ENCODE measurements at regions not wholly inside any gene's neighbourhood (a gene's known extent, or its start where the extent isn't known, plus 50 kb on each side); places are given as distances from the start of the nearest gene placed in this dataset.

DNA sequence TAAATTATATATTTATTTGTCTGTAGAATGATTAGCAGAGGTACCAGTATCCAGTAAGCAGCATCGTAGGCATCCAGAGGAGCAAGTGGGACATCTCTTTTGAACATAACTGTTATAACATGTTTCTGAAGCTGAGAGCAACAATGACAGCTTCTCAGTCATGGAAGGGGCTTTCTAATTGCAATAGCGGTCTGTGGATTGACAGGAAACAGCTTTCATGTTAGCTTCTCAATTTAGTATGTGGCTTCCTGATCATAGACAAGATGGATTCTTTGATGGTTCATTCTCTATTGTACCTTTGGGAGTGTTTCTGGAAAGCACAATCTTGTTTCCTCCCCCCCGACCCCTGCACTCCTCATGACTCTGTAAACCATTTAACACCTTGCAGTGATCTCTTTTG, 434.6 kb upstream of the GNPDA2 start:
- Histone ChIP-seq H3K4me3 (ENCODE audit: low read depth in 1 of 2, low read length in 2 of 2) (no peak overlapping the region), H3K27me3 (ENCODE audit: control insufficient read depth in 1 of 2, insufficient read depth in 2 of 2, low read length in 2 of 2) (no peaks in the 10 kb centered on the region), H3K9ac (ENCODE audit: low read depth in 1 of 2, low read length in 2 of 2) (no peak overlapping the region), H3K4me1 (ENCODE audit: control insufficient read depth in 1 of 2, insufficient read depth in 2 of 2, low read length in 2 of 2) (no peaks in the 10 kb centered on the region), H3K36me3 (ENCODE audit: control insufficient read depth in 1 of 2, insufficient read depth in 2 of 2, low read length in 2 of 2) (no peaks in the 10 kb centered on the region), H3K27ac (ENCODE audit: low read depth, low read length) (no peak overlapping the region), H3K9me3 (ENCODE audit: control insufficient read depth in 1 of 2, low read length in 2 of 2) (peaks cover 0 to 2% of the 10 kb centered on the region in 2 donors)

DNA sequence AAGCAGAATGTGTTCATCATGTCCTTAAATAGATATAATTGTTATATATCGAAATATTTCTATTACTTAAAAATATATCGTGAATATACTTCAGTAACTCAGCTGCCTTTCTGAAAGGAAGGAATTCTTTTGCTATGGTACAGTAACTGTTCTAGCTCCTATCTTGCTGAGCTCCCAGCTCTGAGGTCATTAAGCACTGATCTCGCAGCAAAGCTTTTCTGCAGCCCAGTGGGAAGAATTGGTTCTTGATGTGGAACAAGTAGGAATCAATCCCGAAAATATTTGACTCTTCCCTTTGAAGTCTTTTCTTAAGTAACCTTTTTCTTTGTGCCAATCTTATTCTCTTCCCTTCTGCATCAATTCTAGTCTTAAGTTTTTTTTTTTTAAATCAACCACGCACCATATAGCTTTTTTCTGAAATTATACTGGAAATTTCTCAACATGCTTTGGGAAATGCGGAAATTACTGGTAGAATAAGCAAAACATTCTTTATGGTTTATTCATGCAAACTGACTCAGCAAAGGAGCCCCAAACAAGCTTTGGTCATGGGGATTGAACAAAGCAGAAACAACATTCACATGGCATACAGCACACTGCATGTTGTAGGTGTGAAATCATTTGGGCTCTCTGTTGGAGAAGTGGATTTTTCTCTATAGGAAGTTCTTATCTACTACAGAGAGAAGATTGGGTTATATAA, 428.9 kb upstream of the GNPDA2 start:
- no peaks in the 10 kb centered on the region for H3K4me1 ChIP-seq (ENCODE audit: control insufficient read depth in 1 of 2, insufficient read depth in 2 of 2, low read length in 2 of 2)
- no peak overlapping the region for H3K4me3 ChIP-seq (ENCODE audit: low read depth in 1 of 2, low read length in 2 of 2)
- H3K9me3 ChIP-seq (ENCODE audit: control insufficient read depth in 1 of 2, low read length in 2 of 2) = no peaks in the 10 kb centered on the region
- no peak overlapping the region for H3K27ac ChIP-seq (ENCODE audit: low read depth, low read length)
- H3K27me3 ChIP-seq (ENCODE audit: control insufficient read depth in 1 of 2, insufficient read depth in 2 of 2, low read length in 2 of 2) = no peaks in the 10 kb centered on the region
- H3K36me3 ChIP-seq (ENCODE audit: control insufficient read depth in 1 of 2, insufficient read depth in 2 of 2, low read length in 2 of 2) = no peaks in the 10 kb centered on the region
- H3K9ac ChIP-seq (ENCODE audit: low read depth in 1 of 2, low read length in 2 of 2) = no peak overlapping the region

DNA sequence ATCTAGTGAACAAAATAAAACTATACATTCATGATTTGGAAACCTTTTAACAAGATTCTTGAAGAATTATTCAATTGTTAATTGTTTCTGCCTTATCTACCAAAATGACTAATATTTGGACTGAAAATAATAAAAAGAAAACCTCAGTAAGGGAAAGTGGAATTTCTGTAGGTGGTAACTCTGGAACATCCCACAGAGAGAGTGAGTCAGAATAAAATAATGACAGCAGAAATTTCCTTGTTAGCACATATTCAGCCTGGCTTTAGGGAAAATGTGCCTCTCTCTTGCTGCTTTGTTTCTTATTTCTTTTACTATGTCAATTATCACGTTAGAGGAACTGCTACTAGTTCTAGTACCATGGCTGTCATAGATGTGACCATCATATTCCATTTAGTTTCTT, 421.5 kb upstream of the GNPDA2 start:
- Histone ChIP-seq H3K4me3 (ENCODE audit: low read depth in 1 of 2, low read length in 2 of 2) (no peak overlapping the region), H3K27ac (ENCODE audit: low read depth, low read length) (no peak overlapping the region), H3K27me3 (ENCODE audit: control insufficient read depth in 1 of 2, insufficient read depth in 2 of 2, low read length in 2 of 2) (no peaks in the 10 kb centered on the region), H3K9ac (ENCODE audit: low read depth in 1 of 2, low read length in 2 of 2) (no peak overlapping the region), H3K9me3 (ENCODE audit: control insufficient read depth in 1 of 2, low read length in 2 of 2) (no peaks in the 10 kb centered on the region), H3K4me1 (ENCODE audit: control insufficient read depth in 1 of 2, insufficient read depth in 2 of 2, low read length in 2 of 2) (no peaks in the 10 kb centered on the region), H3K36me3 (ENCODE audit: control insufficient read depth in 1 of 2, insufficient read depth in 2 of 2, low read length in 2 of 2) (no peaks in the 10 kb centered on the region)

DNA sequence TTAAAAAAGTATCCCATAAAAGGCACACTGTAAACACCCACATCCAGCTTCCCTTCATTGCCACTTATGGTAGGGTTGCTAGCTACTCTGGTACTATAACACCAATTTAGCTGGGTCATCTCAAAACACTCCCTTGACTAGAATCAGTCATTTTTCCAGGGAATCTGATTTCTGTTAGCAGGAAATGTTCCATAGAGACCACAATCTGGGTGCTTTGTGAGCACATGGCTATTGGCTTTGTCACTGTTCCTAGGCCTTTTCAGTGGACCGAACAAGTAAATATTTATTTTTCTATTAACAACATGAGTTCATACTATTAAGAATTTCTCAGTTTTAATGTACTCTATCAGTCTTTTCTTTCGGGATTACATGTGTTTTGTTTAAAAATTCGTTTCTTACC, 404.7 kb upstream of the GNPDA2 start:
- H3K9me3 ChIP-seq (ENCODE audit: control insufficient read depth in 1 of 2, low read length in 2 of 2) = peaks cover 0 to 12% of the 10 kb centered on the region in 2 donors
- H3K36me3 ChIP-seq (ENCODE audit: control insufficient read depth in 1 of 2, insufficient read depth in 2 of 2, low read length in 2 of 2) = no peaks in the 10 kb centered on the region
- H3K9ac ChIP-seq (ENCODE audit: low read depth in 1 of 2, low read length in 2 of 2) = no peak overlapping the region
- no peaks in the 10 kb centered on the region for H3K27me3 ChIP-seq (ENCODE audit: control insufficient read depth in 1 of 2, insufficient read depth in 2 of 2, low read length in 2 of 2)
- no peak overlapping the region for H3K27ac ChIP-seq (ENCODE audit: low read depth, low read length)
- no peaks in the 10 kb centered on the region for H3K4me1 ChIP-seq (ENCODE audit: control insufficient read depth in 1 of 2, insufficient read depth in 2 of 2, low read length in 2 of 2)
- no peak overlapping the region for H3K4me3 ChIP-seq (ENCODE audit: low read depth in 1 of 2, low read length in 2 of 2)

DNA sequence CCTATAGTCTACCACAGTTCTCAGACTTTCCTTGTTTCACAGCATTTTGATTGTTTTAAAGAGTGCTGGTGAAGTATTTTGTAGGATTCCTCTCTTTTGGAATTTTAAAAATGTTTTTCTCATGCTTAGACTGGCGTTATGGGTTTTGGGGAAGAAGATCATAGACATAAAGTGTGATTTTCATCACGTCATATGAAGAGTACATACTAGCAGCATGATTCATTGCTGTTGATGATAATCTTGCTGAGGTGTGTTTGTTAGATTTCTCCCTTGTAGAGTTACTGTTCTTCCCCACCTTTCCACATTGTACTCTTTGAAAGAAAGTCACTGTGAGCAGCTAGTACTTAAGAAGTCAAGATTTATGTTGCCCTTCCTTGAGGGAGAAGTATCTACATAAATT, 396.1 kb upstream of the GNPDA2 start:
- Histone ChIP-seq H3K27ac (ENCODE audit: low read depth, low read length) (no peak overlapping the region), H3K4me3 (ENCODE audit: low read depth in 1 of 2, low read length in 2 of 2) (no peak overlapping the region), H3K27me3 (ENCODE audit: control insufficient read depth in 1 of 2, insufficient read depth in 2 of 2, low read length in 2 of 2) (no peaks in the 10 kb centered on the region), H3K4me1 (ENCODE audit: control insufficient read depth in 1 of 2, insufficient read depth in 2 of 2, low read length in 2 of 2) (no peaks in the 10 kb centered on the region), H3K36me3 (ENCODE audit: control insufficient read depth in 1 of 2, insufficient read depth in 2 of 2, low read length in 2 of 2) (no peaks in the 10 kb centered on the region), H3K9ac (ENCODE audit: low read depth in 1 of 2, low read length in 2 of 2) (no peak overlapping the region), H3K9me3 (ENCODE audit: control insufficient read depth in 1 of 2, low read length in 2 of 2) (peaks cover 0 to 4% of the 10 kb centered on the region in 2 donors)

DNA sequence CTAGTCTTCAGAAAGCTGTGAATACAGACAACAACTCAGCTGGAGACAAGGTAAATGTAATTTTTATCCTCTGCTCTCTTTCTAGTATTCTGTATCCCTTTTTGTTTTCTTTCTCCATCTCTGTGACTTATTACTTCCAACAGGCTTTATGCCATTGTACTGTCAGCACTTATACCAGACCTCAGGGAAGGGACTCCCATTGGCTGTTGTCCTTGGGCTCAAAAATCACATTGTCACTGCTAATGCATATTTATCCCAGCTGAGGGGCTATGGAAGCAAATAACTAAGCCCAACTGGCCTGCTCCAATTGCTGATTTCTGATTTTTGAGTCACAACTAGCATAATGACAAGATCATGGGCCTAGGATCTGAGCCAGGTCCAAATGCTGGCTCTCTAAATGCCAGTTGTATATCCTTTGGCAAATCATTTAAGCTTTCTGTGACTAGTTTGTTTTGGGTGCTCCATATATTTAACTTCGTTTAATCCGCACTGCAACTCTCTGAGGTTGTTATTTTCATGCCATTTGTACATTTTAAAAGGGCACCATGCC, 395.1 kb upstream of the GNPDA2 start:
- Histone ChIP-seq H3K4me3 (ENCODE audit: low read depth in 1 of 2, low read length in 2 of 2) (no peak overlapping the region), H3K27ac (ENCODE audit: low read depth, low read length) (no peak overlapping the region), H3K36me3 (ENCODE audit: control insufficient read depth in 1 of 2, insufficient read depth in 2 of 2, low read length in 2 of 2) (no peaks in the 10 kb centered on the region), H3K4me1 (ENCODE audit: control insufficient read depth in 1 of 2, insufficient read depth in 2 of 2, low read length in 2 of 2) (no peaks in the 10 kb centered on the region), H3K9ac (ENCODE audit: low read depth in 1 of 2, low read length in 2 of 2) (no peak overlapping the region), H3K9me3 (ENCODE audit: control insufficient read depth in 1 of 2, low read length in 2 of 2) (peaks cover 0 to 4% of the 10 kb centered on the region in 2 donors), H3K27me3 (ENCODE audit: control insufficient read depth in 1 of 2, insufficient read depth in 2 of 2, low read length in 2 of 2) (no peaks in the 10 kb centered on the region)

DNA sequence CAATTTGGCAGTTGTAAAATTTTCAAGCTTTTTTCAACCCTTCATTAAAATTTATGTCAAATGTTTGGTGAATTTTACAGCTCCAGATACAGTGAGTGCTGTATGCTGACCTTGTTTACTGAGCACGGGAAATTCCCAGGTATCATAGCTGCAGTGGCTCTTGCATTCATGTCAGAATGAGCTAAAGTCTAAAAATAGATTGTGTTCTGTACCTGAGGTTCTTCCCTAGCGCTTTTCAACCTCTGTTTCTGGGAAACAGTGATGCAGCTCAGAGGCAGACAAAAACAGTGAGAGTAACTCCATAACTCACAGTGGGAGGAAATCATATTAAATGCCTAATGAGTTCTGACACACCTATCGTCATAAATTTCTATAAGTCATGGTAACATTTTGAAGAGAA, 393.8 kb upstream of the GNPDA2 start:
- no peaks in the 10 kb centered on the region for H3K27me3 ChIP-seq (ENCODE audit: control insufficient read depth in 1 of 2, insufficient read depth in 2 of 2, low read length in 2 of 2)
- H3K4me3 ChIP-seq (ENCODE audit: low read depth in 1 of 2, low read length in 2 of 2) = no peak overlapping the region
- H3K27ac ChIP-seq (ENCODE audit: low read depth, low read length) = no peak overlapping the region

DNA sequence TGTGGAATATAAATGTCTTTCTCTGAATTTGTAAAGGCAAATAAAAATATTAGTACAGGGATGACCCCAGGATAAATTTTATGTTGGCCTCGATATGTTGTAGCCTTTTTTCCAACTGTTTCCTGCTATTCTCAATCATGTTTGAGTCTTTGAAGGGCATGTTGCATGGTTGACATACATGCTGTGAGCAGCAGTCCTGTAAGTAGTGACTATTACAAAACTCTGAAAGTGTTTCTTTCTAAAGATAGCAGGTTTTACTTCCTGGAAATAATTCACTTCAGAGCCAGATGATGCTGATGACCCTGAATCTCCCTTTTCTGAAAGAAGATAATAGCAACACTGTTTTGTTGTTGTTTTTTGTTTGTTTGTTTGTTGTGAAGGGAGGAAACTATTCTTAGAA, 393.0 kb upstream of the GNPDA2 start:
- no peaks in the 10 kb centered on the region for H3K9me3 ChIP-seq (ENCODE audit: control insufficient read depth in 1 of 2, low read length in 2 of 2)
- no peaks in the 10 kb centered on the region for H3K4me1 ChIP-seq (ENCODE audit: control insufficient read depth in 1 of 2, insufficient read depth in 2 of 2, low read length in 2 of 2)
- H3K27ac ChIP-seq (ENCODE audit: low read depth, low read length) = no peak overlapping the region
- H3K9ac ChIP-seq (ENCODE audit: low read depth in 1 of 2, low read length in 2 of 2) = no peak overlapping the region
- no peaks in the 10 kb centered on the region for H3K36me3 ChIP-seq (ENCODE audit: control insufficient read depth in 1 of 2, insufficient read depth in 2 of 2, low read length in 2 of 2)
- H3K27me3 ChIP-seq (ENCODE audit: control insufficient read depth in 1 of 2, insufficient read depth in 2 of 2, low read length in 2 of 2) = no peaks in the 10 kb centered on the region
- H3K4me3 ChIP-seq (ENCODE audit: low read depth in 1 of 2, low read length in 2 of 2) = no peak overlapping the region

More for the DNA sequence above, 393.8 kb upstream of the GNPDA2 start:
- no peak overlapping the region for H3K9ac ChIP-seq (ENCODE audit: low read depth in 1 of 2, low read length in 2 of 2)
- no peaks in the 10 kb centered on the region for H3K4me1 ChIP-seq (ENCODE audit: control insufficient read depth in 1 of 2, insufficient read depth in 2 of 2, low read length in 2 of 2)
- no peaks in the 10 kb centered on the region for H3K9me3 ChIP-seq (ENCODE audit: control insufficient read depth in 1 of 2, low read length in 2 of 2)
- no peaks in the 10 kb centered on the region for H3K36me3 ChIP-seq (ENCODE audit: control insufficient read depth in 1 of 2, insufficient read depth in 2 of 2, low read length in 2 of 2)

DNA sequence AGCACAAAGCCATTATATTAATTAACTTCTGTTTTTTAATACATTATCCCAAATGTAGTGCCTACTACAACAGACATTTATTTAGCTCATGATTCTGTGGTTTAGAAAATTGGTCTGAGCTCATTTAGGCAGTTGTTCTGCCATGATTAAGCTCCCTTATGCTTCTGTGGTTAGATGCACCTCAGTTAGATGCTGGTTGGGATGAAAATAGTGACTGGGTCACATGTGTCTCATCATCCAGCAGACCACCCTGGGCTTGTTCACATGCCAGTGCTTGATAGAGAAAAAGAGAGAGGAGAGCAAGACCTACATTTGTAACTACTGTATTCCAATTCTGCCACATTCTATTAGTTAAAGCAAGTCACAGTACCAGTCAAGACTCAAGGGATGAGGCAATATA, 376.4 kb upstream of the GNPDA2 start:
- no peak overlapping the region for H3K4me3 ChIP-seq (ENCODE audit: low read depth in 1 of 2, low read length in 2 of 2)
- no peaks in the 10 kb centered on the region for H3K4me1 ChIP-seq (ENCODE audit: control insufficient read depth in 1 of 2, insufficient read depth in 2 of 2, low read length in 2 of 2)
- no peaks in the 10 kb centered on the region for H3K27me3 ChIP-seq (ENCODE audit: control insufficient read depth in 1 of 2, insufficient read depth in 2 of 2, low read length in 2 of 2)
- no peaks in the 10 kb centered on the region for H3K9me3 ChIP-seq (ENCODE audit: control insufficient read depth in 1 of 2, low read length in 2 of 2)
- no peak overlapping the region for H3K27ac ChIP-seq (ENCODE audit: low read depth, low read length)
- H3K9ac ChIP-seq (ENCODE audit: low read depth in 1 of 2, low read length in 2 of 2) = no peak overlapping the region
- H3K36me3 ChIP-seq (ENCODE audit: control insufficient read depth in 1 of 2, insufficient read depth in 2 of 2, low read length in 2 of 2) = no peaks in the 10 kb centered on the region

DNA sequence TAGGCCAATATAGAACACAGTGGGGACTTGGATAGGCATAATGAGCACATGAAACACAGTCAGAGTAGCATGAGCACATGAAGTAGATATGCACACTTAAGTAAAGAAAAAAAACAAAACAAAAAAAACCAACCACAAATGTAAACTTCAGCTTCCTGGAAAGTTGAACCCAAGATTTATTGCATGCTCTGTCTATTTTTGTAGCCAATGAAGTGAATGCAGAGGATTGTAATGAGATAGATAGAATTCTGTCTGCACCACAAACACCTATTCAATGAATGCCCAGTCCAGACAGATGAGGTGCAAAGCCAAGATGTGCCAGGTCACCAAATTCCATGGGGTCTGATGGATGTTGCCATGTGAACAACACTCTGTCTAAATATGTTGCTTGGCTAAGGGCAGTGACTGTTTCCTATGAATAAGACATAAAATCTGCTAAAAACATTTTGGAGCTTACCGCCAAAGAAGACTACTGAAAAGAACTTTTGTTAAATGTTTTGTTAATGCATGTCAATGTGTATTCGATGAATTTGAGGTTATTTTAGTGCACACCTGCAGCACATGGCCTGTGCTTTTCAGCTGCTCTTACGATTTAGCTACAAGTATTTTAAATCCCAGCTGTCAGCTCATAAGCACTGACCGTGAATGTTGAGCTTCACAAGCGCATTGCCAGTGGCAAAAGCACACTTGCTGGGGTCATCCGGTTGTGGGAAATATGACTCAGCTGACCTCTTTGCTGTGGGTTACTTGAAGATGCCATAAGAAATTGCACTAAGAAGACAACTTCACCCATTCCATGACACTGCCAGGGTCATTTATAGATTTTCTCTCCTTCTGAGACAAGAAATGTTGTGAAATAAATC, 374.8 kb upstream of the GNPDA2 start:
- Histone ChIP-seq H3K27me3 (ENCODE audit: control insufficient read depth in 1 of 2, insufficient read depth in 2 of 2, low read length in 2 of 2) (no peaks in the 10 kb centered on the region), H3K4me3 (ENCODE audit: low read depth in 1 of 2, low read length in 2 of 2) (no peak overlapping the region), H3K36me3 (ENCODE audit: control insufficient read depth in 1 of 2, insufficient read depth in 2 of 2, low read length in 2 of 2) (no peaks in the 10 kb centered on the region), H3K9ac (ENCODE audit: low read depth in 1 of 2, low read length in 2 of 2) (no peak overlapping the region), H3K9me3 (ENCODE audit: control insufficient read depth in 1 of 2, low read length in 2 of 2) (no peaks in the 10 kb centered on the region), H3K27ac (ENCODE audit: low read depth, low read length) (no peak overlapping the region), H3K4me1 (ENCODE audit: control insufficient read depth in 1 of 2, insufficient read depth in 2 of 2, low read length in 2 of 2) (no peaks in the 10 kb centered on the region)
